BLaER1 (cell line): ENCODE measurements at regions not wholly inside any gene's neighbourhood (a gene's known extent, or its start where the extent isn't known, plus 50 kb on each side); places are given as distances from the start of the nearest gene placed in this dataset.

Source experiments
- H3K27ac ChIP-seq: shearing (Covaris generic); formaldehyde crosslinking; 2 replicates; pipeline ENCODE4 v1.8.1; 2022
- H3K27me3 ChIP-seq: shearing (Covaris generic); formaldehyde crosslinking; 2 replicates; pipeline ENCODE4 v1.8.1; 2022
- H3K36me3 ChIP-seq: shearing (Covaris generic); formaldehyde crosslinking; 2 replicates; pipeline ENCODE4 v1.8.1; 2022
- H3K4me1 ChIP-seq: shearing (Covaris generic); formaldehyde crosslinking; 2 replicates; pipeline ENCODE4 v1.8.1; 2022
- H3K4me2 ChIP-seq: shearing (Covaris generic); formaldehyde crosslinking; 2 replicates; pipeline ENCODE4 v1.8.1; 2022
- H3K4me3 ChIP-seq: shearing (Covaris generic); formaldehyde crosslinking; 2 replicates; pipeline ENCODE4 v1.8.1; 2022
- H3K9ac ChIP-seq: shearing (Covaris generic); formaldehyde crosslinking; 2 replicates; pipeline ENCODE4 v1.8.1; 2022
- H3K9me3 ChIP-seq: shearing (Covaris generic); formaldehyde crosslinking; 2 replicates; pipeline ENCODE4 v1.8.1; 2022
- H4K20me1 ChIP-seq: shearing (Covaris generic); formaldehyde crosslinking; 2 replicates; pipeline ENCODE4 v1.8.1; 2022
- Cebpa-rat ChIP-seq: shearing (Covaris generic); IDR thresholded peaks from 2 replicates; pipeline ENCODE4 v1.8.1; 2022

DNA sequence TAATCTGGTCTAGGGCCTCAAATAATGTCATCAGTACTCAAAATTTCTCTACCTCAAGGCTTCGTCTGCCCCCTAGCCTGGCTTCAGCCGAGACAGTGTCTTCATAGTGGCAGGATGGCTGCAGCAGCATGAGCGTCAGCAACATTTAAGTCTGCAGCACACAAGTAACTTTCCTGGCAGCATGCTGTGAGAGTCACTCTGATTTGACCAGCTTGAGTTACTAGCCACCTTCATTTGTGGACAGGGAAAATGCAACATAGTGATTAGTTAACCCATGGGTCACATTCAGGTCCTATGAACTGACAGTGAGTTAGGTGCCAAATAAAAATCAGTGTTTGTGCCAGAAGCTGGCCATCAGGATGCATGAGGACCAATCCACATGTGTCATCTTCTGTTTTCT lies 209.9 kb upstream of the SLC35B3 start:
- Histone ChIP-seq H3K36me3 (no peaks in the 10 kb centered on the region), H3K9ac (no peak overlapping the region), H3K9me3 (peaks cover 16% of the 10 kb centered on the region), H3K4me3 (no peak overlapping the region), H3K27ac (no peak overlapping the region), H3K27me3 (no peaks in the 10 kb centered on the region), H4K20me1 (no peaks in the 10 kb centered on the region), H3K4me2 (no peak overlapping the region), H3K4me1 (peaks cover 16% of the 10 kb centered on the region)
- no peak for TF ChIP-seq Cebpa-rat

DNA sequence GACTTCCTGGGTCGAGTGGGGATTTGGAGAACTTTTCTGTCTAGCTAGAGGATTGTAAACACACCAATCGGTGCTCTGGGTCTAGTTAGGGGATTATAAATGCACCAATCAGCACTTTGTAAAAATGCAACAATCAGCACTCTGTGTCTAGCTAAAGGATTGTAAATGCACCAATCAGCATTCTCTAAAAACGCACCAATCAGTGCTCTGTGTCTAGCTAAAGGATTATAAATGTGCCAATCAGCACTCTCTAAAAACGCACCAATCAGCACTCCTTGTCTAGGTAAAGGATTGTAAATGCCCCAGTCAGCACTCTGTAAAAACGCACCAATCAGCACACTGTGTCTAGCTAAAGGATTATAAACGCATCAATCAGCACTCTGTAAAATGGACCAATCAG lies 209.0 kb upstream of the SLC35B3 start:
- Histone ChIP-seq H3K9ac (no peak overlapping the region), H3K4me1 (peaks cover 16% of the 10 kb centered on the region), H3K9me3 (peaks cover 16% of the 10 kb centered on the region), H3K27me3 (no peaks in the 10 kb centered on the region), H3K36me3 (no peaks in the 10 kb centered on the region), H3K4me3 (no peak overlapping the region), H3K27ac (no peak overlapping the region), H4K20me1 (no peaks in the 10 kb centered on the region), H3K4me2 (no peak overlapping the region)
- no peak for TF ChIP-seq Cebpa-rat

DNA sequence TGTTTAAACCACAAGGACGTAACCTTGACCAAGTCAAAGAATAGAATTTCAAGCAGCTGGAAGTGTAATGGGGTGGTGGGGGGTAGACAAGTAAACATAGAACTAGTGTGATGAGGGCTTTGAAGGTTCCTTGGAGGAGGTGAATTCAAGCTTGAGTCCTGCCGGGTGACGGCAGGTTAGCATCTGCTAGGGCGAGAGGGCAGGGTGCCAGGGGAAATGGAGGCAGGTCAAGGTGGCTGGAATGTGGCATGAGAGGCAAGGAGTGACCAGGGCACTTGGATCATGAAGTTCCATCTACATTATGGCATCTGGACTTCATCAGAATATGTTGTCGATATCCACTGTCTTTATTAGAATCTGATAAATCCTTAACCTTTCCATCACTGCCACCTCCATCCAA lies 207.5 kb upstream of the SLC35B3 start:
- H3K9ac ChIP-seq, result no peak overlapping the region
- peak overlapping the region; percentile 63 for H3K4me2 ChIP-seq
- H3K27ac ChIP-seq, result no peak overlapping the region
- H4K20me1 ChIP-seq, result no peaks in the 10 kb centered on the region
- H3K4me1 ChIP-seq, result peaks cover 16% of the 10 kb centered on the region
- H3K4me3 ChIP-seq, result no peak overlapping the region
- H3K27me3 ChIP-seq, result no peaks in the 10 kb centered on the region
- no peak for TF ChIP-seq Cebpa-rat
- H3K9me3 ChIP-seq, result peaks cover 16% of the 10 kb centered on the region
- H3K36me3 ChIP-seq, result no peaks in the 10 kb centered on the region

- Histone ChIP-seq H4K20me1 (no peaks in the 10 kb centered on the region), H3K9ac (no peak overlapping the region), H3K4me3 (no peak overlapping the region), H3K36me3 (no peaks in the 10 kb centered on the region), H3K4me1 (peaks cover 16% of the 10 kb centered on the region), H3K9me3 (peaks cover 16% of the 10 kb centered on the region), H3K27me3 (no peaks in the 10 kb centered on the region), H3K27ac (no peak overlapping the region), H3K4me2 (peak overlapping the region; percentile 63)
- TF ChIP-seq Cebpa-rat, result no peak
Measured at GRCh38 chr6:8642131-8642530, 206.8 kb upstream of the SLC35B3 start.

DNA sequence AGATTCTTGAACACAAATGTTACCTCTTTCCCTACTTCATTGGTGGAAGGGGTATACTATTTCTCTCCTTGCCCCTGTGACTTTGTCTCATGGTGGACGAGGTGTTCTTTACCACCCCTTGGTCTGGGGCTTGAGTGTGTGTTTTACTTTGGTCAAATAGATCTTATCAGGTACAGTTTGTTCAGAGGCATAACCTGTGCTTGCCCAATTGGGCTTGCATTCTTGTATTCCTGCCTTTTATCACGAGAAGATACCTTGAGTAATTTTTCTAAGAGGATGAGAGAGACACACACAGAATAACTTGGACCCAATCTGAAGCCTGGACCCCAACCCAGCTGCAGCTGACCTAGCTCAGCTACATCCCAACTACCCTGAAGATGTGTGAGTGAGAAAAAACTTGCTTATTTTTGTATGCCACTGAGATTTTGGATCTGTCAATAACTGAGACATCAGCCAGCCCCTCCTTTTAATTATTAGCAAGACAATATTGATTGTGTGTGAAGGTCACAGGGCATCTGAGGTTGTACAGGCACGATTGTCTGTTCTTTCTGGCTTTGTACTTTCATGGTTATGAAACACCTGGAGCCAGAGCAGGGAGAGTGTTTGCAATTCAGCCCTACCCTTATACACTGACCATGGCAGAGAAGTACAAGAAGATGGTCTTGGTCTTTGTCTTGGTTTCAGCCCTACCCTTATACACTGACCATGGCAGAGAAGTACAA lies 204.7 kb upstream of the SLC35B3 start:
- Histone ChIP-seq H3K4me1 (peaks cover 16% of the 10 kb centered on the region), H3K4me3 (no peak overlapping the region), H3K9me3 (peaks cover 16% of the 10 kb centered on the region), H3K36me3 (no peaks in the 10 kb centered on the region), H3K27ac (no peak overlapping the region), H3K4me2 (no peak overlapping the region), H3K9ac (no peak overlapping the region), H3K27me3 (no peaks in the 10 kb centered on the region), H4K20me1 (no peaks in the 10 kb centered on the region)
- TF ChIP-seq Cebpa-rat, result no peak

DNA sequence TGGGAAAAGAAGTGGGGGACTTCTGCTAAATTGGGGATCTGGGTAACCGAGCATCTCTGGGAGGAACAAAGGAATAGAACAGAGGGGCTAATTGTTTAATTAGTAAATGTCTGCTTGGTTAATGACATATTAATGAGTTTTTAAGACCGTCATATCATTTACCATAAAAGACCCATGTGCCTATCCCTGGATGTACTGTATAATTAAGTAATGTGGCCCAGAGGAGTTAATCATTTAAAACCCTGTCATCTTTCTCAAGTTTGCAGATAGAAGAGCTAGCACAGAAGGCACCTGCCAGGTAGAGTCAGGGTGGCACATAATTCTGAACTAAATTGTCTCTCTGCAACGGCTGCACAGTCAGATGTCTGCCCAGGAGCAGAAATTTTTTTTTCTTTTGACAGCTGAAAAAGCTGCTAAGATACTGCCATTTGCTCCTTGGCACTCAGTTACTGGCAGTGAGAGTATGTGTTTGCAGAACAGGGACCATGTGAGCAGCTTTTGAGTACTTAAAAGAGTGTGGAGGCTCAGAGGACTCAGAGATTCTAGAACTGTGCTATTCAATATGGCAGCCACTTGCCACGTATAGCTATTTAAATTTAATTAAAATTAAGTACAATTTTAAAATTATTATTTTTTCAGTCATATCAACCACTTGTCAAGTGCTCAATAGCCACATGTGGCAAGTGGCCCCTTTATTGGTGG lies 202.7 kb upstream of the SLC35B3 start:
- Histone ChIP-seq H3K9me3 (no peaks in the 10 kb centered on the region), H3K4me3 (no peak overlapping the region), H3K4me1 (peaks cover 16% of the 10 kb centered on the region), H4K20me1 (no peaks in the 10 kb centered on the region), H3K27me3 (no peaks in the 10 kb centered on the region), H3K27ac (no peak overlapping the region), H3K36me3 (no peaks in the 10 kb centered on the region), H3K4me2 (no peak overlapping the region), H3K9ac (no peak overlapping the region)
- no peak for TF ChIP-seq Cebpa-rat

GRCh38 chr6:8633762-8634161 lies 198.4 kb upstream of the SLC35B3 start:
- Histone ChIP-seq H3K9ac (no peak overlapping the region), H3K4me3 (no peak overlapping the region), H3K4me1 (no peaks in the 10 kb centered on the region), H3K36me3 (no peaks in the 10 kb centered on the region), H3K9me3 (no peaks in the 10 kb centered on the region), H3K4me2 (no peak overlapping the region), H3K27me3 (no peaks in the 10 kb centered on the region), H3K27ac (no peak overlapping the region), H4K20me1 (no peaks in the 10 kb centered on the region)
- no peak for TF ChIP-seq Cebpa-rat

DNA sequence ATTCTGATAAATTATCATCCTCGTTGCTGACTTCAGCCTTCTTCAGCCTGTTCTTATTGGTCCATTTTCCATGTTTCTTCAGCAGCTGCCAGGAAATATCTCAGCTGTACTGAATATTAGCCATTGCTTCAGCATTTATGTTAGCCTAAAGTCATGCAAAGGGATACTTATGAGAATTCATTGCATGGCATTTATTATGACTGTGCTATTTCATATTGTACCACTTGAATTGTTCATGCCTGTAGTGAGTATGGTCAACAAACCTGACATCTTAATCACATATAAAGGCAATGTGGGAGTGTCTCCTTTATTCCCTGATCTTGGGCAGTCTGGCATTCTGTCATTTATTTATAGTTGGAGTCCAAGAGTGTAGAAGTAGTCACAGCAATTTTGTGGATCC lies 193.4 kb upstream of the SLC35B3 start:
- no peaks in the 10 kb centered on the region for H3K9me3 ChIP-seq
- no peaks in the 10 kb centered on the region for H4K20me1 ChIP-seq
- no peak overlapping the region for H3K4me3 ChIP-seq
- H3K4me2 ChIP-seq, result no peak overlapping the region
- no peak overlapping the region for H3K9ac ChIP-seq
- H3K36me3 ChIP-seq, result no peaks in the 10 kb centered on the region
- no peak for TF ChIP-seq Cebpa-rat
- no peak overlapping the region for H3K27ac ChIP-seq
- H3K4me1 ChIP-seq, result no peaks in the 10 kb centered on the region
- H3K27me3 ChIP-seq, result no peaks in the 10 kb centered on the region

- Histone ChIP-seq H3K36me3 (no peaks in the 10 kb centered on the region), H3K4me1 (no peaks in the 10 kb centered on the region), H3K4me3 (no peak overlapping the region), H3K9me3 (no peaks in the 10 kb centered on the region), H3K27me3 (no peaks in the 10 kb centered on the region), H3K27ac (no peak overlapping the region), H3K9ac (no peak overlapping the region), H4K20me1 (no peaks in the 10 kb centered on the region), H3K4me2 (no peak overlapping the region)
- TF ChIP-seq Cebpa-rat, result no peak
Measured at GRCh38 chr6:8628063-8628462, 192.7 kb upstream of the SLC35B3 start.

GRCh38 chr6:8627085-8627861 lies 191.9 kb upstream of the SLC35B3 start:
- no peak overlapping the region for H3K4me2 ChIP-seq

More at GRCh38 chr6:8627085-8627861, 191.9 kb upstream of the SLC35B3 start:
- no peaks in the 10 kb centered on the region for H3K9me3 ChIP-seq
- H4K20me1 ChIP-seq, result no peaks in the 10 kb centered on the region
- TF ChIP-seq Cebpa-rat, result no peak
- no peak overlapping the region for H3K9ac ChIP-seq
- H3K27me3 ChIP-seq, result no peaks in the 10 kb centered on the region
- no peaks in the 10 kb centered on the region for H3K36me3 ChIP-seq
- H3K4me3 ChIP-seq, result no peak overlapping the region
- H3K4me1 ChIP-seq, result no peaks in the 10 kb centered on the region
- no peak overlapping the region for H3K27ac ChIP-seq
